Ectodermal cell (in vitro differentiated cells): ENCODE measurements at regions not wholly inside any gene's neighbourhood (a gene's known extent, or its start where the extent isn't known, plus 50 kb on each side); places are given as distances from the start of the nearest gene placed in this dataset.

Experiments
- H3K27ac ChIP-seq: 2 replicates; pipeline ENCODE4 v1.7.0; 2013; ENCODE audit warnings: mild to moderate bottlenecking, low read depth, low read length; ENCODE audit not compliant: insufficient read depth, poor library complexity, severe bottlenecking
- H3K27me3 ChIP-seq: 2 replicates; pipeline ENCODE4 v1.7.0; 2013; ENCODE audit warnings: mild to moderate bottlenecking, low read length; ENCODE audit not compliant: insufficient read depth, control insufficient read depth, poor library complexity, severe bottlenecking
- H3K36me3 ChIP-seq: one replicate; pipeline ENCODE4 v1.7.0; 2013; ENCODE audit warnings: low read length; ENCODE audit not compliant: control insufficient read depth, insufficient read depth
- H3K4me1 ChIP-seq: one replicate; pipeline ENCODE4 v1.7.0; 2013; ENCODE audit warnings: low read length; ENCODE audit not compliant: control insufficient read depth, insufficient read depth
- H3K4me3 ChIP-seq: 2 replicates; pipeline ENCODE4 v1.7.0; 2013; ENCODE audit warnings: low read depth, low read length, control low read depth; ENCODE audit not compliant: insufficient read depth
- H3K9me3 ChIP-seq: 2 replicates; pipeline ENCODE4 v1.7.0; 2013; ENCODE audit warnings: mild to moderate bottlenecking, low read length, moderate library complexity; ENCODE audit not compliant: control insufficient read depth
- WGBS, 2 experiments: methylation state at CpG; one replicate each; pipeline ENCODE4 v1.1.7; 2013; ENCODE audit warnings: missing lambda C conversion rate in 2 of 2; 5-methylcytosine and 5-hydroxymethylcytosine counted together

DNA sequence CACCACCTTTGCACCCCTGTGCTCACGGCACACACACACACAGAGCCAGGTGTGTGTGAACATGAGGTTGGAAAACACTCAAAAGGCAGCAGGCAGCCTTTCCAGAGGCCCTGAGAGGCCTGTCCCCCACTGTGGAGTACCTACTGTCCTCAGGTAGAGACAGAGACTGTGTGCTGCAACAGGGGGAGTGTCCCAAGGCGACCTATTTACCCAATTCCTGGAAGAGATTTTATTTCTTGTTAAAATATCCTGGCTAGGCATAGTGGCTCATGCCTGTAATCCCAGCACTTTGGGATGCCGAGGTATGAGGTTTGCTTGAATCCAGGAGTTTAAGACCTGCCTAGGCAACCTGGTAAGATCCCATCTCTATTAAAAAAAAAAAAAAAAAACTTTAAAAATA lies 108.5 kb downstream of the COPRS start:
- no peaks in the 10 kb centered on the region for H3K4me1 ChIP-seq
- no peaks in the 10 kb centered on the region for H3K27me3 ChIP-seq
- no peak overlapping the region for H3K27ac ChIP-seq
- no peaks in the 10 kb centered on the region for H3K36me3 ChIP-seq
- no peak overlapping the region for H3K4me3 ChIP-seq
- H3K9me3 ChIP-seq: no peaks in the 10 kb centered on the region
- 89 to 90% methylated on average over 3 of the region's 3 CpGs for WGBS, 2 experiments

DNA sequence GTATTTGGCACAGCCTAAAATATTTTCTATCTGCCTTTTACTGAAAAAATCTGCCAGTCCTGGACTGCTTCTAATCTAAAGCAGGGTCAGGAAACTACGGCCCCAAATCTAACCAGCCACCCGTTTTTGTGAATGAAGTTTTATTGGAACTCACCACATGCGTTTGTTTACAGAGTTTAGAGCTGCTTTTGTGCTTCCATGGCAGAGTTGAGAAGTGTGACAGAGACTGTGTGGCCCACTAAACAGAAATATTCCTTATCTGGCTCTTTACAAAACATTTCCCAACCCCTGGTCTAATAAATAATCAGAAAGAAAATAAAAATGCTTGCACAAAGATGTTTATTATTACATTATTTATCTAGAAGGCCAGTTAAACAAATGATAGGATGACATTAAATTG lies 110.2 kb downstream of the COPRS start:
- Histone ChIP-seq H3K4me3 (no peak overlapping the region), H3K4me1 (peaks cover 8% of the 10 kb centered on the region), H3K27me3 (no peaks in the 10 kb centered on the region), H3K27ac (no peak overlapping the region), H3K9me3 (no peaks in the 10 kb centered on the region), H3K36me3 (no peaks in the 10 kb centered on the region)
- WGBS, 2 experiments: 86 to 87% methylated on average over 3 of the region's 3 CpGs

DNA sequence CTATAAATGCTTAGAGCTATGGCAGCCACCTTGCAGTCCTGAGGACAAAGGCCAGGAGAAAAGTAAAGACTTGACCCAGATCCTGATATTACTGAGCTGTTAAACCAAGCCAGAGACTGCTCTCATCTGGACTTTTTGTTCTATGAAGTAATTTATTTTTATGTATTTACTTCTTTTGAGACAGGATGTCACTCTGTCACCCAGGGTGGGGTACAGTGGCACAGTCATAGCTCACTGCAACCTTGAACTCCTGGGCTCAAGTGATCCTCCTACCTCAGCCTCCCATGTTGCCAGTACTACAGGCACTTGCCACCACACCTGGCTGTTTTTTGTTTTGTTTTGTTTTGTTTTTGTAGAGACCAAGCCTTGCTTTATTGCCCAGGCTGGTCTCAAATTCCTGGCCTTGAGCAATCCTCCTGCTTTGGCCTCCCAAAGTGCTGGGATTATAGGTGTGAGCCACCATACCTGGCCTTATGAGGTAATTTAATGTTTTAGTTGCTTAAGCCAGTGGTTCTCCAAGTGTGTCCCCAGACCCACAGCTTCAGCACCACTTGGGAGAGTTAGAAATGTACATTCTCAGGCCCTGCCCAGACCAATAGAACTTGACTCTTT lies 112.1 kb downstream of the COPRS start:
- no peak overlapping the region for H3K27ac ChIP-seq
- H3K36me3 ChIP-seq: no peaks in the 10 kb centered on the region
- H3K4me3 ChIP-seq: no peak overlapping the region
- H3K9me3 ChIP-seq: no peaks in the 10 kb centered on the region
- H3K27me3 ChIP-seq: no peaks in the 10 kb centered on the region
- H3K4me1 ChIP-seq: peaks cover 11% of the 10 kb centered on the region

DNA sequence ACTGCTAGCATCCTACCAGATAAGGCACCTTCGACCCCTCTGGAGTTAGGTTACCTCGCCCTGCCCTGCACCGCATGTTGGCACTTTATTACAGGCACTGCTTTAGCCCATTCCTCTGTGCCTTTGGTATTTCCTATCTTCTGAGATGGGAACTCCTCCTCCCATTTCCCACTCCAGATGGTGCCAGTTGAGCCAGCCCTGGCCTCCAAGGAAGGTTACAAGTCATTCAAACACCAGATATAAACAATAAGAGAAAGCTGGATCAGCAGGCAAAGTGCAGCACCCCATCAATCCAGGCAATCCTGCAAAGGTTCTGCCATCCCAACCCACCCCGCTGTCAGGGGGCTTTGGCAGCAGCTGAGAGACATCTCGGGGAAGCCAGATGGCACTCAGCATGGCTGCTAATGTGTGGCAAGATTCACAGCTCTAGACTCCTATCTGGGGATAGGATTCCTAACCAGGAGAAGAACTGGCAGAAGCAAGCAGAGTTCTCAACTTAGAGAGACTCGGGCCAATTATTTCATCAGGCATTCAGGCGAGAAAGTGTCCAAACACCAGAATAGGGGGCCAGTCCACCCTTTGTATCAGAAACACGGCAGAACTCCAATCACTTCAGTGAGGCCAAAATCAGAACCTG lies 113.0 kb downstream of the COPRS start:
- no peak overlapping the region for H3K27ac ChIP-seq
- H3K4me1 ChIP-seq: peaks cover 11% of the 10 kb centered on the region
- no peaks in the 10 kb centered on the region for H3K36me3 ChIP-seq
- WGBS, 2 experiments: 94 to 95% methylated on average over 8 of the region's 8 CpGs
- H3K4me3 ChIP-seq: no peak overlapping the region
- no peaks in the 10 kb centered on the region for H3K9me3 ChIP-seq
- no peaks in the 10 kb centered on the region for H3K27me3 ChIP-seq

DNA sequence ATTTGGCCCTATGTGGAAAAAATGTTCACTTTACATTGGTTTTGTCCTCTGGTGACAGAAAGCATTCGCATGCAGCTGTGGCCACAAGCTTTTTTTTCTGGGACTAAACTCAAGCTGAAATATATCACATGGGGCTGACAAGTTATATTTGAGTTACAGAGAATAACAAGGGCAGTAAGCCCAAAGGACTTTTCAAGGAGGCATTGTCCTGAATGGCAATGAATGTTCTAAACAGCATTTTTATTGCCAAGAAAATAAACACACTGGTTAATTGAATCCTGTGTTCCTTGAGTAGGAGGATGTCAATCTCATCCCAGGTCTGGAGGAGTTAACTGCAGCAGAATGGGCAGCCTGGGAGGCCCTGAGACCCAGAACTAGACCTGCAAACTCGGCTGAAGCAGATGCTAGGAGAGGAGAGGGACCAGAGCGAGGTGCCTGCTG lies 114.5 kb downstream of the COPRS start:
- H3K4me3 ChIP-seq: no peak overlapping the region
- H3K27me3 ChIP-seq: no peaks in the 10 kb centered on the region
- H3K9me3 ChIP-seq: no peaks in the 10 kb centered on the region
- peaks cover 11% of the 10 kb centered on the region for H3K4me1 ChIP-seq
- no peaks in the 10 kb centered on the region for H3K36me3 ChIP-seq
- 71 to 73% methylated on average over 3 of the region's 3 CpGs for WGBS, 2 experiments
- H3K27ac ChIP-seq: no peak overlapping the region

DNA sequence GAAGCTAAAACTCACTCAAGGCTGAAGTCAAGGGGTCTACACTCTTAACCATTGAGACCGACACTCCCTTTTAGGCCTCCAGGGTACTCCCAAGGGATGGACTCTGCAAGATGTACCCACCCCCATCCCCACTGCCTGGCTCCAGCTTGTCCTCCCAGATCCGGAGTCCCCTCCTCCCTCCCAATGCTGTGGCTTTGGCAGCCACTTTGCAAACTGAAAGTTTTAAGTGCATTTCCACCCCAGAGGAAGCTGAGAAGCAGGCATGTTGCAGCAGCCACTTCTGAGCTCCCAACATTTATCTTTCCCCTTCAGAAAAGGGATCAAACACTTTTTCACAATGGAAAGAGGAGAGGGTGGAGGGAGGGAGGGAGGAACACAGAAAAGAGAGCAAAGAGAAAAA lies 115.2 kb downstream of the COPRS start:
- H3K36me3 ChIP-seq: no peaks in the 10 kb centered on the region
- whole genome bisulfite sequencing, 2 experiments: 47 to 60% methylated on average over 2 of the region's 2 CpGs
- H3K4me1 ChIP-seq: peaks cover 11% of the 10 kb centered on the region
- no peak overlapping the region for H3K27ac ChIP-seq
- no peaks in the 10 kb centered on the region for H3K27me3 ChIP-seq
- H3K4me3 ChIP-seq: no peak overlapping the region
- H3K9me3 ChIP-seq: no peaks in the 10 kb centered on the region

DNA sequence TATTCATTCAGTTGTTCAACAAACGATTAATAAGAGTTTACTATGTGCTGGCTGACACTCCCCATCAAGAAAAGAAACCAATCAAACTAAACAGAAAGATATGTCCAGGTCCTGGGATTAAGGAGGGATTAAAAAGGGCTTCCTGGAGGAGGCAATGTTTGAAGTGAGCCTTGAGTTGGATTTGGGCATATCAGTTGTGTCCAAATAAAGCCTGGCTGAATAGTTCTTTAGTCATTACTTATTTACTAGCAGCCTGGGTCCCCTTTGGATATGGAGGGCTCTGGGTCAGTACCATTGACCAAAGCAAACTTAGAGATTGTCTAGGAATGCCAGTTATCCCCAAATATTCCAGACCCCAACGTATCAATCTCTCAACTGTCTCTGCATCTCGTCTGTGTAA lies 117.7 kb downstream of the COPRS start:
- H3K36me3 ChIP-seq: no peaks in the 10 kb centered on the region
- no peak overlapping the region for H3K27ac ChIP-seq
- H3K27me3 ChIP-seq: no peaks in the 10 kb centered on the region
- no peaks in the 10 kb centered on the region for H3K9me3 ChIP-seq
- H3K4me3 ChIP-seq: no peak overlapping the region
- peaks cover 11% of the 10 kb centered on the region for H3K4me1 ChIP-seq
- WGBS, 2 experiments: 76 to 94% methylated on average over 2 of the region's 3 CpGs

DNA sequence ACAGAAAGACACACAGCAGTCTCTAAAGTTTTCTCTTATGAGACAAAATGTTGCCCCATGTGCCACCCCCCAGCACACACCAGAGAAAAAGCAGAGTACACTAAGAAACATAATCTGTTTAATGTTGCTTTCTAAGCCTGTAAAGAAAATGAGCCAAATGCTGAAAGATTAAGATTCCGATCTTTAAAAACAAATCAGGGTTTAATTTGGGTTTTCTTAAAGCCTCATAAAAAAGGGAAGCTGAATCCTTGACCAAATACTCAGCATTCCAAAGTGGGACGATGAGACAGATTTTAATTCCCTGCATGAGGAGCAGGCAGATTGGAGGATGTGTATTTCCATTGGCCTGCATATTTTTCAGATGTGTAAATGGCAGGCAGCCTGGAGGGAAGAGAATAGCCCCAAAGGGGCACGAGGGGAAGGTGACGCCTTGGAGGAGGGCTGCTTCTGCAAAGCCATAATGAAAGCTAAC lies 118.4 kb downstream of the COPRS start:
- Histone ChIP-seq H3K36me3 (no peaks in the 10 kb centered on the region), H3K27ac (no peak overlapping the region), H3K4me3 (no peak overlapping the region), H3K27me3 (no peaks in the 10 kb centered on the region), H3K4me1 (peaks cover 11% of the 10 kb centered on the region), H3K9me3 (no peaks in the 10 kb centered on the region)
- WGBS, 2 experiments: 70 to 78% methylated on average over 4 of the region's 4 CpGs

DNA sequence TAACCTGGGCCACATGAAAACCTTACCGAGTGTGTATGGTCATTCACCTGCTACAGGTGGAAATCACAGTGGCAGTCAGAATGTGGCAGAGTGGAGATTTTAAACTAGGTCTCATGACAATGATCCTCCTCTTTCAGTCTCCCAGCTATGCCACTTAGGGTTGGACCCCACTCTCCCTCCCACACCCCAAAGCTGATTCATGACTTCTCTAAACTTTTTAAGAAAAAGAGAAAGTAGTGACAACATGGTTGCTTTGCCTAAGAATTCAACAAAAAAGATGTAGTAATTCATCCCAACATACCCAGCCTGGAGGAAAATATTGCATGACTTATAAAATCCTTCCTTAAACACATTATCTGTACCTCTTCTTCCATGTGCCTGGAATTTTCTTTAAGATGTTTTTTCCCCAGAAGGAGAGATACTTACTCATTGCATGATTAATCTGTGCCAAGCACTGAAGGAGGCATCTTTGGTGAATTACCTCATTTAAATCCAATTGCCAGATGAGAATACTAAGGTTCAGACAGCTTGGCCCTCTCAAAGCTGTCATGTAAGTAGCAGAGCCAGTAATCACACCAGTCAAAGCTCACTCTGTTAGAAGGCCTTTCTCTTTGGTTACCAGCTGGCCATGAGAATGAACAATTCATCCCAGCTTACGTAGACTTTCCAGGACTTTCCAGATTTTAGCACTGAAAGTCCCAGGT lies 119.9 kb downstream of the COPRS start:
- no peak overlapping the region for H3K4me3 ChIP-seq
- H3K9me3 ChIP-seq: no peaks in the 10 kb centered on the region
- 90 to 96% methylated on average over 2 of the region's 2 CpGs for WGBS, 2 experiments
- no peaks in the 10 kb centered on the region for H3K27me3 ChIP-seq
- no peaks in the 10 kb centered on the region for H3K36me3 ChIP-seq
- peaks cover 5% of the 10 kb centered on the region for H3K4me1 ChIP-seq
- H3K27ac ChIP-seq: no peak overlapping the region

DNA sequence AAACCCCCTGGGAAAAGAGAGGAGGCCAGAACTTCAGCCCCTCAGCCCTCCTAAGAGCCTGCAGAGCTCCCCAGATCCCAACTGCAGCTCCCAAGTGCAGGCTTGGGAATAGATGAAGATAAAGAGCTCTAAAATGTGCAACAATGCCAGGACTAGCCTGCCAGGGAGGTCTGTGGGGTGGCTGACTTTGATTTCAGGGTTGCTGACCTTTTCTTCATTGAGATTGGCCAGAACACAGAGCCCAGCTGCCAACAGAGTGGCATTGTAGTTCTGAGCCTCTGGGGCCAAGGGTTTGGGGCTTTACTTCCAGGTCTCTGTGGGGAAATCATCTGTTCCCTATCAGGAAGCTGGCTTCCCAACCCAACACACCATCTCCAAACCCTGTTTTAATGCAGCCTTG lies 120.6 kb downstream of the COPRS start:
- Histone ChIP-seq H3K27ac (no peak overlapping the region), H3K4me3 (no peak overlapping the region), H3K27me3 (no peaks in the 10 kb centered on the region), H3K36me3 (no peaks in the 10 kb centered on the region), H3K9me3 (no peaks in the 10 kb centered on the region), H3K4me1 (no peaks in the 10 kb centered on the region)
